HCT116 (cell line): ENCODE measurements at regions not wholly inside any gene's neighbourhood (a gene's known extent, or its start where the extent isn't known, plus 50 kb on each side); places are given as distances from the start of the nearest gene placed in this dataset.
"Not testable (repeated sequence)": the region's sequence is repeated elsewhere in the genome, so short reads cannot be mapped to it uniquely, and the experiment has no call there.

ENCODE experiments used
- ATAC-seq: fragments of 200-7000 bp; cut with Tn5 transposase; 2 replicates; pipeline ENCODE4 v1.9.1; 2020; ENCODE audit warnings: mild to moderate bottlenecking, moderate library complexity
- BruUV-seq: library from RNA; stranded (reverse); fragments of 400-500 nt; replicated peaks from 2 replicates; lab custom pipeline; 2021; lab: Mats Ljungman, UMichigan
- CTCF ChIA-PET: fragments of 300-600 bp; sonication (Branson Sonifier 250); formaldehyde crosslinking; loops from one replicate; lab custom pipeline; 2021; ENCODE audit warnings: antibody characterized with exemption; lab: Charles Lee
- POLR2A ChIA-PET: fragments of 300-600, 350-600 bp; sonication (Branson Sonifier 250); formaldehyde crosslinking; loops from one replicate; lab custom pipeline; 2021; ENCODE audit warnings: antibody characterized with exemption; lab: Charles Lee
- RAD21 ChIA-PET, 2 experiments: fragments of 300-600 bp; sonication (Branson Sonifier 250); formaldehyde crosslinking; loops; one replicate each; lab custom pipeline; 2023; ENCODE audit warnings: low total read pairs in 2 of 2; ENCODE audit not compliant: uncharacterized antibody in 2 of 2, unreplicated experiment in 2 of 2, low non-redundant PET in 1 of 2; lab: Charles Lee
- DNase-seq: peaks from one replicate; pipeline ENCODE4 v3.0.0-alpha.2; 2010; ENCODE audit warnings: low read depth, low spot score
- H2AFZ ChIP-seq: fragments of 200-600 bp; shearing (Covaris generic), sonication (generic); 2 replicates; pipeline ENCODE4 v1.6.1; 2017; ENCODE audit warnings: low read depth, mixed run types, mixed read lengths, antibody characterized with exemption, low read length; ENCODE audit not compliant: poor library complexity, severe bottlenecking
- H3K27ac ChIP-seq: 2 replicates; pipeline ENCODE4 v1.5.1; 2012; ENCODE audit warnings: low read depth, low read length
- H3K27me3 ChIP-seq: fragments of 200-600 bp; sonication (generic); 2 replicates; pipeline ENCODE4 v1.6.1; 2016; ENCODE audit warnings: mixed run types, low read length, mixed read lengths; ENCODE audit not compliant: insufficient read depth
- H3K36me3 ChIP-seq, 2 experiments: fragments of 200-500 bp in 1 of 2; fragments of 200-600 bp in 1 of 2; sonication (Bioruptor generic) in 1 of 2; sonication (generic) in 1 of 2; 2 replicates each; pipeline versions ENCODE4 v1.5.1 to v1.6.1; 2014 to 2016; ENCODE audit warnings: low read length in 2 of 2, inconsistent platforms in 1 of 2, mixed read lengths in 1 of 2, mixed run types in 1 of 2; ENCODE audit not compliant: insufficient read depth in 2 of 2, control insufficient read depth in 1 of 2
- H3K4me1 ChIP-seq, 2 experiments: fragments of 200-600 bp in 1 of 2; sonication (generic) in 1 of 2; 2 replicates each; pipeline versions ENCODE4 v1.5.1 to v1.6.1; 2012 to 2017; ENCODE audit warnings: low read length in 2 of 2, inconsistent platforms in 1 of 2, mild to moderate bottlenecking in 1 of 2, mixed read lengths in 1 of 2, mixed run types in 1 of 2, moderate library complexity in 1 of 2; ENCODE audit not compliant: insufficient read depth in 2 of 2, control insufficient read depth in 1 of 2
- H3K4me2 ChIP-seq: fragments of 200-600 bp; sonication (generic); 2 replicates; pipeline ENCODE4 v1.6.1; 2017; ENCODE audit warnings: mixed run types, low read length, mixed read lengths
- H3K4me3 ChIP-seq, 2 experiments: fragments of 200-600 bp in 1 of 2; sonication (generic) in 1 of 2; replicated peaks in 1 of 2; 2 replicates each; pipeline ENCODE4 v1.5.1; 2011 to 2016; ENCODE audit warnings: low read length in 2 of 2, control low read depth in 1 of 2, low read depth in 1 of 2, mild to moderate bottlenecking in 1 of 2, mixed read lengths in 1 of 2, mixed run types in 1 of 2
- H3K79me2 ChIP-seq: fragments of 200-600 bp; sonication (generic); 2 replicates; pipeline ENCODE4 v1.6.1; 2017; ENCODE audit warnings: mild to moderate bottlenecking, mixed run types, low read length, moderate library complexity, mixed read lengths; ENCODE audit not compliant: insufficient read depth
- H3K9ac ChIP-seq: fragments of 200-600 bp; sonication (generic); 2 replicates; pipeline ENCODE4 v1.6.1; 2016; ENCODE audit warnings: low read length, mixed read lengths
- H3K9me2 ChIP-seq: fragments of 200-600 bp; sonication (generic), shearing (Covaris generic); 2 replicates; pipeline ENCODE4 v1.6.1; 2017; ENCODE audit warnings: mixed run types, mild to moderate bottlenecking, moderate library complexity; ENCODE audit not compliant: insufficient read depth
- H3K9me3 ChIP-seq, 2 experiments: fragments of 200-500 bp in 1 of 2; fragments of 200-600 bp in 1 of 2; sonication (Bioruptor generic) in 1 of 2; sonication (generic) in 1 of 2; 2 replicates each; pipeline ENCODE4 v1.6.1; 2014 to 2017; ENCODE audit warnings: low read length in 2 of 2, mixed read lengths in 2 of 2, inconsistent platforms in 1 of 2, low read depth in 1 of 2, mild to moderate bottlenecking in 1 of 2, mixed run types in 1 of 2, moderate library complexity in 1 of 2; ENCODE audit not compliant: control insufficient read depth in 1 of 2, insufficient read depth in 1 of 2
- H4K20me1 ChIP-seq: fragments of 200-600 bp; sonication (generic), shearing (Covaris generic); 2 replicates; pipeline ENCODE4 v1.6.1; 2017; ENCODE audit warnings: mixed run types, mild to moderate bottlenecking, moderate library complexity; ENCODE audit not compliant: insufficient read depth
- ATF3 ChIP-seq: IDR thresholded peaks from 2 replicates; pipeline ENCODE4 v1.6.1; 2012
- MAX ChIP-seq: IDR thresholded peaks from 2 replicates; pipeline ENCODE4 v1.6.1; 2012
- ZBTB33 ChIP-seq: IDR thresholded peaks from 2 replicates; pipeline ENCODE4 v1.6.1; 2011; ENCODE audit warnings: mild to moderate bottlenecking, low read length, moderate library complexity; ENCODE audit not compliant: insufficient replicate concordance; ENCODE audit errors: extremely low read depth
- intact Hi-C: fragments of 100-400 bp; cut with micrococcal nuclease; formaldehyde crosslinking; loops from 2 replicates; pipeline ENCODE4 v1.10.0; 2022

GRCh38 chr7:152590481-152590880, 85.5 kb downstream of the XRCC2 start (continued):
- TF ChIP-seq ZBTB33 (no peak), ATF3 (no peak), MAX (no peak)

GRCh38 chr7:152589821-152590220, 86.1 kb downstream of the XRCC2 start:
- POLR2A ChIA-PET = not testable (repeated sequence)

GRCh38 chr7:152588350-152588749, 87.6 kb downstream of the XRCC2 start:
- Histone ChIP-seq H3K9me3 (no peaks in the 10 kb centered on the region), H3K27me3 (no peaks in the 10 kb centered on the region), H4K20me1 (no peaks in the 10 kb centered on the region), H3K36me3 (no peaks in the 10 kb centered on the region), H3K4me1 (no peaks in the 10 kb centered on the region), H2AFZ (no peak overlapping the region), H3K79me2 (no peaks in the 10 kb centered on the region), H3K4me3 (no peak overlapping the region), H3K4me2 (no peak overlapping the region), H3K27ac (no peak overlapping the region), H3K9me2 (no peaks in the 10 kb centered on the region), H3K9ac (no peak overlapping the region)
- TF ChIP-seq ZBTB33 = no peak
- CTCF ChIA-PET = no interaction called here
- RAD21 ChIA-PET = no interaction called here
- POLR2A ChIA-PET = no interaction called here
- ATAC-seq (no peak), DNase-seq (no peak)
- no TSS peak for BruUV-seq
- intact Hi-C loops = no loop called here

More at GRCh38 chr7:152589821-152590220, 86.1 kb downstream of the XRCC2 start:
- H3K4me3 ChIP-seq, ATAC-seq, DNase-seq, H3K27me3 ChIP-seq, H3K4me1 ChIP-seq, H3K9ac ChIP-seq, CTCF ChIA-PET, intact Hi-C loops, H2AFZ ChIP-seq, H3K79me2 ChIP-seq, BruUV-seq, H3K27ac ChIP-seq, H3K4me2 ChIP-seq, H3K36me3 ChIP-seq, H3K9me3 ChIP-seq, H3K9me2 ChIP-seq, H4K20me1 ChIP-seq: not testable (repeated sequence)
- RAD21 ChIA-PET = interaction anchor here in 1 of 2 experiments (0.9 kb wide), 1 partner anchor 249 kb away, joined by 3 read pairs; no protein-coding TSS in a partner anchor
